ENCODE measurements at regions not wholly inside any gene's neighbourhood (a gene's known extent, or its start where the extent isn't known, plus 50 kb on each side); places are given as distances from the start of the nearest gene placed in this dataset.

DNA sequence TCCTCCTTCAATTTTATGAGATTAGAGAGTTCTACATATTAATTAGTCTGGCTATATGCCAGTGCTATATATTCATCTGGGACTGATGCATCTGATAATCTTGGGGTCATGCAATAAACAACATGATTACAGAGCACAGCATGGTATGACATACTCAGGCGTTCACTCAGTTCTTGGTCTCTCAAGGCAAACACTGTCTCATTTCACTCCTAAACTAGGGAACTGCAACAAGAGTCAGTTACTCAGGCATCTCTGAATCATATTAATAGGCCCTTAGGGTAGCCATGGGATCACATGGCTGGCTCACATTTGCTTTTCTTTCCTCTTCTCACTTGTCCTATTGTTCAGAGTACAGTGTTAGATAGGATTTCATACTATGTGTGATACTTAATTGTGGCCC is 91.8 kb upstream of the TMEM260 start:
- DNase-seq (no peak), ATAC-seq (no peak)
- Mint-ChIP-seq H3K4me3 (no peak overlapping the region), H3K4me1 (no peaks in the 10 kb centered on the region), H3K27me3 (ENCODE audit: low read depth in 2 of 2) (peaks cover 12 to 20% of the 10 kb centered on the region in 2 donors), H3K36me3 (no peaks in the 10 kb centered on the region), H3K9me3 (no peaks in the 10 kb centered on the region), H3K27ac (no peak overlapping the region)
- TF ChIP-seq, protein P1, sequence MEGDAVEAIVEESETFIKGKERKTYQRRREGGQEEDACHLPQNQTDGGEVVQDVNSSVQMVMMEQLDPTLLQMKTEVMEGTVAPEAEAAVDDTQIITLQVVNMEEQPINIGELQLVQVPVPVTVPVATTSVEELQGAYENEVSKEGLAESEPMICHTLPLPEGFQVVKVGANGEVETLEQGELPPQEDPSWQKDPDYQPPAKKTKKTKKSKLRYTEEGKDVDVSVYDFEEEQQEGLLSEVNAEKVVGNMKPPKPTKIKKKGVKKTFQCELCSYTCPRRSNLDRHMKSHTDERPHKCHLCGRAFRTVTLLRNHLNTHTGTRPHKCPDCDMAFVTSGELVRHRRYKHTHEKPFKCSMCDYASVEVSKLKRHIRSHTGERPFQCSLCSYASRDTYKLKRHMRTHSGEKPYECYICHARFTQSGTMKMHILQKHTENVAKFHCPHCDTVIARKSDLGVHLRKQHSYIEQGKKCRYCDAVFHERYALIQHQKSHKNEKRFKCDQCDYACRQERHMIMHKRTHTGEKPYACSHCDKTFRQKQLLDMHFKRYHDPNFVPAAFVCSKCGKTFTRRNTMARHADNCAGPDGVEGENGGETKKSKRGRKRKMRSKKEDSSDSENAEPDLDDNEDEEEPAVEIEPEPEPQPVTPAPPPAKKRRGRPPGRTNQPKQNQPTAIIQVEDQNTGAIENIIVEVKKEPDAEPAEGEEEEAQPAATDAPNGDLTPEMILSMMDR (IDR thresholded peaks at IDR 0.05): no peak
- Histone ChIP-seq H3K27ac (ENCODE audit: low read length) (no peak overlapping the region), H3K9me3 (ENCODE audit: control insufficient read depth, insufficient read depth, low read length) (no peaks in the 10 kb centered on the region), H3K4me1 (ENCODE audit: control insufficient read depth, insufficient read depth, low read length) (peaks cover 6% of the 10 kb centered on the region), H3K36me3 (ENCODE audit: control insufficient read depth, insufficient read depth, low read length) (no peaks in the 10 kb centered on the region), H3K4me3 (ENCODE audit: low read length) (no peak overlapping the region), H3K27me3 (ENCODE audit: control insufficient read depth, insufficient read depth, low read length) (no peaks in the 10 kb centered on the region)
- 72% methylated on average over 1 of the region's 1 CpG for WGBS (ENCODE audit: insufficient coverage)
- intact Hi-C loops (cut with micrococcal nuclease): no loop called here

- intact Hi-C loops (cut with micrococcal nuclease): no loop called here
- no peaks in the 10 kb centered on the region for H3K36me3 ChIP-seq (ENCODE audit: control insufficient read depth, insufficient read depth, low read length)
- DNase-seq (no peak), ATAC-seq (no peak)
- H3K27ac ChIP-seq (ENCODE audit: low read length): no peak overlapping the region
- H3K27me3 ChIP-seq (ENCODE audit: control insufficient read depth, insufficient read depth, low read length): no peaks in the 10 kb centered on the region
- Mint-ChIP-seq H3K9me3 (no peaks in the 10 kb centered on the region), H3K4me1 (no peaks in the 10 kb centered on the region), H3K27me3 (ENCODE audit: low read depth in 2 of 2) (peaks cover 12 to 20% of the 10 kb centered on the region in 2 donors), H3K27ac (no peak overlapping the region), H3K36me3 (no peaks in the 10 kb centered on the region), H3K4me3 (no peak overlapping the region)
- TF ChIP-seq, protein P1 (IDR thresholded peaks at IDR 0.05): no peak
- 80% methylated on average over 1 of the region's 1 CpG for WGBS (ENCODE audit: insufficient coverage)
- H3K4me1 ChIP-seq (ENCODE audit: control insufficient read depth, insufficient read depth, low read length): peaks cover 6% of the 10 kb centered on the region
- H3K4me3 ChIP-seq (ENCODE audit: low read length): no peak overlapping the region
- H3K9me3 ChIP-seq (ENCODE audit: control insufficient read depth, insufficient read depth, low read length): no peaks in the 10 kb centered on the region
Measured at GRCh38 chr14:56488306-56488705, 91.3 kb upstream of the TMEM260 start.

DNA sequence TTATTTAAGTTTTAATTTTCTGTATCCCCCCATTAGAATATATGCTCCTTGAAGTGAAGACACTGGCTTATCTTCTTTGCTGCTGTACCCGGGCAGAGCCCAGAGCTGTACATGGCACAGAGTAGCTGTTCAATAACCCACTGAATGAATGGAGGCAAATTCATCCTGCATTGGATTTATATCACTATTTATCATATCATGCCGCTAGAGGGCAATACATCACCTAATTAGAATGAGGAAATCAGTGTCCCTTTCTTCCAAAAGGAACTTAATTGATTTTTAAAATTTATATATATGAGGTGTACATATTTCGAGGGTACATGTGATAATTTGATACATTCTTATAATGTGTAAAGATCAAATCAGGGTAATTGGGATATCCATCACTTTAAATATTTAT is 89.2 kb upstream of the TMEM260 start:
- 23% methylated on average over 1 of the region's 3 CpGs for WGBS (ENCODE audit: insufficient coverage)

More for the DNA sequence above, 89.2 kb upstream of the TMEM260 start:
- TF ChIP-seq, protein P1 (IDR thresholded peaks at IDR 0.05): peak; percentile 81
- H3K27ac Mint-ChIP-seq: no peak overlapping the region
- intact Hi-C loops (cut with micrococcal nuclease): loop anchor here (1.0 kb wide), 1 partner anchor 827 kb away; no protein-coding TSS in a partner anchor
- H3K27me3 Mint-ChIP-seq (ENCODE audit: low read depth in 2 of 2): peaks cover 9 to 20% of the 10 kb centered on the region in 2 donors
- DNase-seq: peak in 1 of 2 donors; percentile 57
- Histone ChIP-seq H3K4me1 (ENCODE audit: control insufficient read depth, insufficient read depth, low read length) (peaks cover 6% of the 10 kb centered on the region), H3K36me3 (ENCODE audit: control insufficient read depth, insufficient read depth, low read length) (no peaks in the 10 kb centered on the region), H3K27ac (ENCODE audit: low read length) (no peak overlapping the region), H3K9me3 (ENCODE audit: control insufficient read depth, insufficient read depth, low read length) (no peaks in the 10 kb centered on the region), H3K4me3 (ENCODE audit: low read length) (no peak overlapping the region), H3K27me3 (ENCODE audit: control insufficient read depth, insufficient read depth, low read length) (no peaks in the 10 kb centered on the region)
- no peaks in the 10 kb centered on the region for H3K4me1 Mint-ChIP-seq
- no peaks in the 10 kb centered on the region for H3K36me3 Mint-ChIP-seq
- peak in 1 of 3 donors; percentile 30 for ATAC-seq
- no peaks in the 10 kb centered on the region for H3K9me3 Mint-ChIP-seq
- H3K4me3 Mint-ChIP-seq: no peak overlapping the region

All from natural killer cell (primary cell).